ENCODE measurements at regions not wholly inside any gene's neighbourhood (a gene's known extent, or its start where the extent isn't known, plus 50 kb on each side); places are given as distances from the start of the nearest gene placed in this dataset. TPM values are rescaled to one million over a fixed set of nuclear protein-coding genes. Genes with fewer than 3 reads are reported as not detected.

Small RNA genes lying in the stretch of these regions (microRNA-seq; reads per million reads assigned to microRNA genes)
- not detected for gene MIR378C
